GM12874 (cell line): ENCODE measurements at regions not wholly inside any gene's neighbourhood (a gene's known extent, or its start where the extent isn't known, plus 50 kb on each side); places are given as distances from the start of the nearest gene placed in this dataset.

ENCODE experiments used
- TF ChIP-seq, protein P1 (sequence below): IDR thresholded peaks from 2 replicates; pipeline ENCODE4 v1.5.1; 2011; ENCODE audit warnings: low read depth, mild to moderate bottlenecking, control low read depth, low read length, moderate library complexity; ENCODE audit not compliant: insufficient read depth

DNA sequence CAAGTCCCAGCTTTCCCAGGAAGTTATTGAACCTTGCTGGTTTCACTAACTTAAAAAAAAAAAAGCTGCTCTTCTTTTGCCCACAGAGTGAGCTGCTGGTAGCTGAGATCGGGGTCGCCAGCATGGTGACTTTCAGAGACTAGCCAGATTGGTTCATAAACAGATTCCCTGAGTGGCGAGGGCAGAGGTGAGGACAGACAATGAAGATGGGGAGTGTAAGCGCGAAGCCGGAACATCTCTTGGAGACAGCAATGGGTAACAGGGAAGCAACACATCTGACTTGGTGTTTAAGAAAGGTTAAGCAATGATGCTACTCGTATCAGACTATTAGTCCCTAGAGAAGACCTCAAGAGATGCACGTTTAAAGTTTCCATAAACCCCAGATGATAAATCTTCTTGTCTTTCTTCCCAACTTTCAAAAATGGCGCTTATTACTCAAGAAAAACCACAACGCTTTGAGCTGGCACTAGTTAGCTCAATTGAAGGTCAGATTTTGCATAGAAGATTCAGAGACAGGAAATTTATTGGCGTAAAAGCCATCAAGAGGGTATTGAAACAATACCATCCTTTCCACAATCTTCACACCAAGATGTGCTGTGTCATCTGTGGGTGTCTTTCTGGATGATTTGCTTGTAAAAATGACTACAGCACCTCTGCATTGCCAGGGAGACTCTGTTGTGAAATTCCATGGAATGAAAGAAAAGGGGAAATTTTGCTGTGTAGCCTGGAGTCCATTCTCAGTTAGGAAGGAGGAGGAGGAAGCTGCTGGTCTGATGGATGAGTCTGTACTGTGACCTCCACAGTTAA lies 193.1 kb upstream of the CXCR4 start:
- TF ChIP-seq, protein P1, sequence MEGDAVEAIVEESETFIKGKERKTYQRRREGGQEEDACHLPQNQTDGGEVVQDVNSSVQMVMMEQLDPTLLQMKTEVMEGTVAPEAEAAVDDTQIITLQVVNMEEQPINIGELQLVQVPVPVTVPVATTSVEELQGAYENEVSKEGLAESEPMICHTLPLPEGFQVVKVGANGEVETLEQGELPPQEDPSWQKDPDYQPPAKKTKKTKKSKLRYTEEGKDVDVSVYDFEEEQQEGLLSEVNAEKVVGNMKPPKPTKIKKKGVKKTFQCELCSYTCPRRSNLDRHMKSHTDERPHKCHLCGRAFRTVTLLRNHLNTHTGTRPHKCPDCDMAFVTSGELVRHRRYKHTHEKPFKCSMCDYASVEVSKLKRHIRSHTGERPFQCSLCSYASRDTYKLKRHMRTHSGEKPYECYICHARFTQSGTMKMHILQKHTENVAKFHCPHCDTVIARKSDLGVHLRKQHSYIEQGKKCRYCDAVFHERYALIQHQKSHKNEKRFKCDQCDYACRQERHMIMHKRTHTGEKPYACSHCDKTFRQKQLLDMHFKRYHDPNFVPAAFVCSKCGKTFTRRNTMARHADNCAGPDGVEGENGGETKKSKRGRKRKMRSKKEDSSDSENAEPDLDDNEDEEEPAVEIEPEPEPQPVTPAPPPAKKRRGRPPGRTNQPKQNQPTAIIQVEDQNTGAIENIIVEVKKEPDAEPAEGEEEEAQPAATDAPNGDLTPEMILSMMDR = no peak

DNA sequence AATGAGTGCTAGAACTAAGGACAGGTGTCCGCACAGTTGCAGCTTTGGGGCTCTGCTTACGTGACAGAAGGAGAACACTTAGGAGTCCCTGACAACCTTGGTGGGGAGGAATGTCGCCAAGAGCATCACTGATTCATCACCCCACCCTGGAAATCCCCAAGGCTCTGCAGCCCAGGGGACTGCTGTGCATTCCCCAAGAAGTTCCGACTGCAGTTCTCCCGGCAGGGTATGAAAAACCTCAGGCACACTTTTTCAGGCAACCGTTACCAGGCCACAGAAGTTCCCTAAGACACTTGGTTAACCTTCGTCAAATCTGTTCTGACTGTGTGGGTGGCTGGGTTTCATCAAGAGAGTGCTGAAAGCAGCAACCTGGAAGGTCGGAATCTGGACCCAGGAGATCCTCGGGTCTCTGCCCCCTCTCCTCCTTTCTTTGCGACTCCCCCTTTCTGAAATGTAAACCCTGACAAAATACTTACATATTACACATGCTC lies 192.1 kb upstream of the CXCR4 start:
- TF ChIP-seq, protein P1 = no peak

DNA sequence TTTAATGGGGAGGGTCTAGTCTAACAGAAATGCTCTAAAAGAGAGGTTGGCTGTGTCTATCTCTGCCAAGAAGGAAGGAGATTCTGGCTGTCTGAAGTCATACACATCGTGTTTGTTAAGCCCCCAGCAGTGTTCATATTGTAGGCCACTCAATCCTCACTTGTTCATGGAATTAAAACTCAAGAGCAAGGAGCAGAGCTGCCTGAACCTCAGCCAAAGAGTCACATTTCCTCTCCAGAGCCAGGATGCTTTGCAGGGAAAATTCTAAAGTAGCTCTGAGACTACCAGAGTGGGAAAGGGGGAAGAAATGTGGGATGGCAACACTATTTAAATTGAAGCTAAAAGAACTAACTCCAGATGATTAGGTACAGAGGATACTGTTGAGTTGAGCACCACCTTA lies 190.7 kb upstream of the CXCR4 start:
- TF ChIP-seq, protein P1 = no peak

DNA sequence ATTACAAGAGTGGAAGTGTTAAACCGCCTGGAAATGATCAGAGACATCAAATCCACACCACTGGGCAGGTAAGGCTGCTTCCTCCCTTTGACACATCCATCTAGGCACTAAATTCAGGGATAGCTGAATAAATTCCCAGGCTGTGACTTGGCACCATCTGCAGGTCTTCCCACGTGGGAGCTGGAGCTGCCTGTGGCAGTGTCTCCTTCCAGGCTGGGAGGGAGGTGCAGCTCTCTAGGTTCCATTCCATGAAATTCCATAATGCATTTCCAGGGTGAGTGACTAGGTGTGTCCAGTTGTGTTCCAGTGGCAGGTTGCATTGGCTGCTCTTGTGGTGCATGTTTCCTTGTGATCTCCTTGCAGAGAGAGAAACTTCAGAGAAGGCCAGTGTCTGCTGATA lies 188.9 kb upstream of the CXCR4 start:
- TF ChIP-seq, protein P1 = no peak

DNA sequence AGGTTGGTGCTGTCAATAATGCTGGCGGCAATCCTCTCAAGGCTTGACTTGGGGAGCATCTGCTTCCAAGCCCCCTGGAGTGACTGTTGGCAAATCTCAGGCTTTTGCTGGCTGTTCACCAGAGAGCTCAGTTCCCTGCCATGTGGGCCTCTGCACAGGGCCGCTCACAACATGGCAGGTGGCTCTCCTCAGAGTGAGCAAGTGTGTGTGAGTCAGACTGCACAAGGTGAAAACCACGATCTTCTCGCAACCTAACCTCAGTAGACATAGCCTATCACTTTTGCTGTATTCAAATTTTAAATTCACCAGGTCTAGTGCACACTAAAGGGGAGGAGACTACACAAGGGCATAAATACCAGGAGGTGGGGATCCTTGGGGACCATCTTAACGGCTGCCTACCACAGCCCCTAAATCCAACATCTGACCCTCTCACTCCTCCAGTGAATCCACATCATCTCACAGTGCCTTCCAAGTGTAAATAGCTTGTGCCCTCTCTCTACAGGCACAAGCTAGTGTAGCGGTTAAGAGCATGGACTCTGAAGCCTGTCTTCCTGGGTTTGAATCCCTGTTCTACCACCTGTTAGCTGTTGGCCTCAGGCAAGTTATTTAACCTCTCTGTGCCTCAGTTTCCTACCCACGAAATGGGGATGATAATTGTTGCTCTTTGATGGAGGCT lies 187.7 kb upstream of the CXCR4 start:
- TF ChIP-seq, protein P1 = no peak

DNA sequence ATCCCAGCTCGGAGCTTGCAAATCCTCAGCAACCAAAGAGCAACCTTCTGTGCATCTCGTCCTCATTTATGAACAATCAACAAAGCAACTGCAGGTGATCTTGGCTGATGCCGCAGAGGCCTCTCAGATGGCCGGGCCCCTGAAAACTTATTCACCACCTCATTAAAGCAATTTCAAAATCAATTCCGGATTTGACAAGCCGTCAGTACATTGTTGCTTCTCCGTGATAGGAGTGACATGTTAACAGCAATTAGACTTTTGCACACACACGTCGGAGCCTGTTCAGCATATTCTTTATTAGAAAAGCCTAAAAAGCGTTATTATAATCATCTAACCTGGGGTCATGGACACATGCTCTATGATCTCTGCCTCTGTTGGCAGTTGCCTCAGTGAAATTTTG lies 183.1 kb upstream of the CXCR4 start:
- TF ChIP-seq, protein P1 = no peak

DNA sequence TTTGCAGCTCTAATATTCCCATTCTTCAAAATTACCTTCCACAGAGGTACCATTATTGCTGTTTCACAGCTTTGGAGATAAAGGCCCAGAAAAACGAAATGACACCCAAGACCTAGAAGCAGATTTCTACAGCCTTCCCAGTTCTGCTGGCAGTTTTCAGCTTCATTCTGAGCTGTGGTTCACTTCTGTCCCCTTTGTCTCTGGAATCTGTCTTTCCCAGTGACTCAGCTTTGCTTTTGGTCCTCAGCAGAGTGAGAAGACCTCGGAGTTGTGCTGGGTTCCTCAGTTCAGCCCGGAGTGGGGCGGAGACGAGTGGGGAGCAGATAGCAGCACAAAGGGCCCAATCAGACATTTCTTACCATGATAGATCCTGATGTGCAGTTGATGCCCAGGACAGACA lies 180.7 kb upstream of the CXCR4 start:
- TF ChIP-seq, protein P1 = no peak
